ENCODE measurements at regions not wholly inside any gene's neighbourhood (a gene's known extent, or its start where the extent isn't known, plus 50 kb on each side); places are given as distances from the start of the nearest gene placed in this dataset.

DNA sequence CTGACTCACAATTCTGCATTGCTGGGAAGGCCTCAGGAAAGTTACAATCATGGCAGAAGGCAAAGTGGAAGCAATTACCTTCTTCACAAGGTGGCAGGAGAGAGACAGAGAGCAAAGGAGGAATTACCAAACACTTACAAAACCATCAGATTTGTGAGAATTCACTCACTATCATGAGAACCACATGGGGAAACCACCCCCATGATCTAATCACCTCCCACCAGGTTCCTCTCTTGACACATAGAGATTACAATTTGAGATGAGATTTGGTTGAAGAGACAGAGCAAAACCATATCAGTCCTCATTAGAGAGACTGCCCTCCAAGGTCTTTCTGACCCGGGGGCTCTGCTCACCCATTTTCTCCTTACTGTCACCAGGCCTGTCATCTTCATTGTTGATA lies 1582.3 kb upstream of the TMEM132C start:
- no peak for TF ChIP-seq EZH2phosphoT487 (IDR thresholded peaks at IDR 0.05; ENCODE audit: borderline replicate concordance, low read length)
- TF ChIP-seq, protein P1, sequence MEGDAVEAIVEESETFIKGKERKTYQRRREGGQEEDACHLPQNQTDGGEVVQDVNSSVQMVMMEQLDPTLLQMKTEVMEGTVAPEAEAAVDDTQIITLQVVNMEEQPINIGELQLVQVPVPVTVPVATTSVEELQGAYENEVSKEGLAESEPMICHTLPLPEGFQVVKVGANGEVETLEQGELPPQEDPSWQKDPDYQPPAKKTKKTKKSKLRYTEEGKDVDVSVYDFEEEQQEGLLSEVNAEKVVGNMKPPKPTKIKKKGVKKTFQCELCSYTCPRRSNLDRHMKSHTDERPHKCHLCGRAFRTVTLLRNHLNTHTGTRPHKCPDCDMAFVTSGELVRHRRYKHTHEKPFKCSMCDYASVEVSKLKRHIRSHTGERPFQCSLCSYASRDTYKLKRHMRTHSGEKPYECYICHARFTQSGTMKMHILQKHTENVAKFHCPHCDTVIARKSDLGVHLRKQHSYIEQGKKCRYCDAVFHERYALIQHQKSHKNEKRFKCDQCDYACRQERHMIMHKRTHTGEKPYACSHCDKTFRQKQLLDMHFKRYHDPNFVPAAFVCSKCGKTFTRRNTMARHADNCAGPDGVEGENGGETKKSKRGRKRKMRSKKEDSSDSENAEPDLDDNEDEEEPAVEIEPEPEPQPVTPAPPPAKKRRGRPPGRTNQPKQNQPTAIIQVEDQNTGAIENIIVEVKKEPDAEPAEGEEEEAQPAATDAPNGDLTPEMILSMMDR (conservative IDR thresholded peaks at IDR 0.05; ENCODE audit: low read depth, low read length): no peak

Measured in PC-3 (cell line).